ENCODE measurements at regions not wholly inside any gene's neighbourhood (a gene's known extent, or its start where the extent isn't known, plus 50 kb on each side); places are given as distances from the start of the nearest gene placed in this dataset.

DNA sequence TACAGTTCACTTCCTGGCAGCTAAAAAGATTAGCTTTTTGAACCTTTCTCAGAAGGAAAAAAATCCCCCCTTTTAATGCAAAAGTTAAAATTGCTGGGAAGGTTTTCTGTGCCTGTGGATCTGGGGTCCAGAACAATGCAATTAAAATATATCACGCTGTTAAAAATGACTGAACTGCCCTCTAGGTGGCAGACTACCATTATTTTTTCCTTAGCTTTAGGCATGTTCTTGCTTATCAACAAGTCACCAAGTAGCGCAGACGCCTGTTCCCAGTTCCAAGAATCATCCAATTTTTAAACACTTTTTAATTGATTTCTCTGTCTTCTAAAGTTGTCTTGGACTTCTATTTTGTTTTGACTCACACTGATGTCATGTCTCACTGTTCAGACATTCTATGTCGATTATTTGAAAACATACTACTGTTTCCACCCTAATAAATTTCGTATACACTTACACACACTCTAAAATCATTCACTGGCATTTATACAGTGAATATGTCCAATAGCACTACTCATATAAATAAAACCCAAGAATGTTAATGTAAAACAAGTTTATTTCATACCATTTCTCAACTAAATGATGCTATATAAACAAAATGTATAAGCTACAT, 661.6 kb downstream of the RAPGEF2 start:
- TF ChIP-seq, protein P1, sequence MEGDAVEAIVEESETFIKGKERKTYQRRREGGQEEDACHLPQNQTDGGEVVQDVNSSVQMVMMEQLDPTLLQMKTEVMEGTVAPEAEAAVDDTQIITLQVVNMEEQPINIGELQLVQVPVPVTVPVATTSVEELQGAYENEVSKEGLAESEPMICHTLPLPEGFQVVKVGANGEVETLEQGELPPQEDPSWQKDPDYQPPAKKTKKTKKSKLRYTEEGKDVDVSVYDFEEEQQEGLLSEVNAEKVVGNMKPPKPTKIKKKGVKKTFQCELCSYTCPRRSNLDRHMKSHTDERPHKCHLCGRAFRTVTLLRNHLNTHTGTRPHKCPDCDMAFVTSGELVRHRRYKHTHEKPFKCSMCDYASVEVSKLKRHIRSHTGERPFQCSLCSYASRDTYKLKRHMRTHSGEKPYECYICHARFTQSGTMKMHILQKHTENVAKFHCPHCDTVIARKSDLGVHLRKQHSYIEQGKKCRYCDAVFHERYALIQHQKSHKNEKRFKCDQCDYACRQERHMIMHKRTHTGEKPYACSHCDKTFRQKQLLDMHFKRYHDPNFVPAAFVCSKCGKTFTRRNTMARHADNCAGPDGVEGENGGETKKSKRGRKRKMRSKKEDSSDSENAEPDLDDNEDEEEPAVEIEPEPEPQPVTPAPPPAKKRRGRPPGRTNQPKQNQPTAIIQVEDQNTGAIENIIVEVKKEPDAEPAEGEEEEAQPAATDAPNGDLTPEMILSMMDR (IDR thresholded peaks at IDR 0.05): peak in 4 of 6 experiments; percentile 30 to 48 (median 32)
- TF ChIP-seq POLR2A (IDR thresholded peaks at IDR 0.05) (no peak), POLR2AphosphoS5 (IDR thresholded peaks at IDR 0.05) (no peak), EP300 (IDR thresholded peaks at IDR 0.05) (no peak)

Data from upper lobe of left lung (tissue), 4 donors.